ENCODE measurements at regions not wholly inside any gene's neighbourhood (a gene's known extent, or its start where the extent isn't known, plus 50 kb on each side); places are given as distances from the start of the nearest gene placed in this dataset.

DNA sequence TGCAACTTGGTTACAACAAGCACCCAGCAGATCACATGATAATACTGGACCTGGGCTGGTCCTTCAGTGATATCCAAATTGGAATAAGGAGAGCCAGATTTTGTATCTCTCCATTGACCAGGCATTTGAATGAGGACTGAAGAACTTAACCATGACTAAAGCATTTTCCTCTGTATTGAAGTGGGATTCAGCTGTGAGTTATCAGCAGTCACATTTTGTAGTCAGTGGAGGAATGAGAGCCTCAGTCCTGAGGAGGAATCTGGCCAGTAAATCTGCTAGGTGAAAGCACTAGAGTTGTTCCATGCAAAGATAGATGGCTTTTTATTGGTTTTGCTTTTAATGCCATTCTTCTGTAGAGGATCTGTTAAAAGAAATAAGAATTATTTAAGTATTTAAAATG lies 1506.0 kb downstream of the PCDH7 start:
- intact Hi-C loops (cut with DNase I) = no loop called here
- H3K27ac ChIP-seq = no peak overlapping the region
- no peaks in the 10 kb centered on the region for H3K27me3 ChIP-seq
- H3K36me3 ChIP-seq = no peaks in the 10 kb centered on the region
- no peak for DNase-seq
- no peak overlapping the region for H3K4me3 ChIP-seq
- no peak for ATAC-seq
- TF ChIP-seq, protein P1, sequence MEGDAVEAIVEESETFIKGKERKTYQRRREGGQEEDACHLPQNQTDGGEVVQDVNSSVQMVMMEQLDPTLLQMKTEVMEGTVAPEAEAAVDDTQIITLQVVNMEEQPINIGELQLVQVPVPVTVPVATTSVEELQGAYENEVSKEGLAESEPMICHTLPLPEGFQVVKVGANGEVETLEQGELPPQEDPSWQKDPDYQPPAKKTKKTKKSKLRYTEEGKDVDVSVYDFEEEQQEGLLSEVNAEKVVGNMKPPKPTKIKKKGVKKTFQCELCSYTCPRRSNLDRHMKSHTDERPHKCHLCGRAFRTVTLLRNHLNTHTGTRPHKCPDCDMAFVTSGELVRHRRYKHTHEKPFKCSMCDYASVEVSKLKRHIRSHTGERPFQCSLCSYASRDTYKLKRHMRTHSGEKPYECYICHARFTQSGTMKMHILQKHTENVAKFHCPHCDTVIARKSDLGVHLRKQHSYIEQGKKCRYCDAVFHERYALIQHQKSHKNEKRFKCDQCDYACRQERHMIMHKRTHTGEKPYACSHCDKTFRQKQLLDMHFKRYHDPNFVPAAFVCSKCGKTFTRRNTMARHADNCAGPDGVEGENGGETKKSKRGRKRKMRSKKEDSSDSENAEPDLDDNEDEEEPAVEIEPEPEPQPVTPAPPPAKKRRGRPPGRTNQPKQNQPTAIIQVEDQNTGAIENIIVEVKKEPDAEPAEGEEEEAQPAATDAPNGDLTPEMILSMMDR (IDR thresholded peaks at IDR 0.05) = no peak
- peaks cover 0 to 18% (median 0%) of the 10 kb centered on the region in 11 donors for H3K9me3 ChIP-seq
- H3K4me1 ChIP-seq = no peaks in the 10 kb centered on the region

DNA sequence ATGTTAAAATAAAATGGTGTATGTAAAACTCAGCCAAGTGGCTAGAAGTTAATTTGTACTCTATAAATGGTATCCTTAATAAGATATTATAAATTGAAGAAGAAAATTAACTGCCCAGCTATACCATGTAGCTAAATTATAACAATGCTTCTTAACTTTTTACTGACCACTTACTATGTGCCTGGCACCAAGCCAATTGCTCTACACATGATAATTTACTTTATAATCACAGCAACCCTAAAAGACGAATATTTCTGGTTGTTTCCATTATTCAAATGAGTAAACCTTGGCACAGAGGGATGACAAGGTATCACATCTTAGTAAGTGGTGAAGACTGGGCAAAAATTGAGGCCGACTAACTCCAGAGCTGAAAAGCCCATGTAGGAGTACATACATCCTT lies 1506.6 kb downstream of the PCDH7 start:
- H3K4me1 ChIP-seq = no peaks in the 10 kb centered on the region
- H3K4me3 ChIP-seq = no peak overlapping the region
- TF ChIP-seq, protein P1 (IDR thresholded peaks at IDR 0.05) = no peak
- ATAC-seq (no peak), DNase-seq (no peak)
- no peaks in the 10 kb centered on the region for H3K36me3 ChIP-seq
- WGBS, 2 donors = 74 to 79% methylated on average over 2 of the region's 2 CpGs
- intact Hi-C loops (cut with DNase I) = no loop called here
- H3K9me3 ChIP-seq = peaks cover 0 to 18% (median 0%) of the 10 kb centered on the region in 11 donors
- no peaks in the 10 kb centered on the region for H3K27me3 ChIP-seq
- no peak overlapping the region for H3K27ac ChIP-seq

DNA sequence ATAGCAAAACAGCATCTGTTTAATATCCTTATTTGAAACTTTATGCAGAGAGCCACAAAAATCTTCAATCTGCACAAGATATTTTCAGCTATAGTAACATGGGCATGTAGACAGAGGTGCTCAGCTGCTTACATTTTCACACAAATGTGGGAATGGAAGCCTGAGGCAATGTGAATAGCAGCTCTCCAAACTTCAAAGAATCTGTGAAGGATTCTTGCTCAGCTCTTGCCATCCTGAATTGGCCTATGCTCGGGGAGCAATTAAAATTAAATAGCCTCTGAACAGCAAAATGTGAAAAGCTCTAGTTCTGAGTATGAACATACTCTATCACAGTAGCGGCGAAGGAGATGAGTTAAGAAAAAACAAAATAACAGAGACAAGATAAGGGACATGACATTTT lies 1523.8 kb downstream of the PCDH7 start:
- 60 to 74% methylated on average over 3 of the region's 3 CpGs for WGBS, 2 donors
- TF ChIP-seq, protein P1 (IDR thresholded peaks at IDR 0.05) = no peak
- no peak for DNase-seq
- peaks cover 0 to 3% (median 0%) of the 10 kb centered on the region in 11 donors for H3K9me3 ChIP-seq
- ATAC-seq = no peak
- no peaks in the 10 kb centered on the region for H3K27me3 ChIP-seq
- intact Hi-C loops (cut with DNase I) = no loop called here
- no peak overlapping the region for H3K4me3 ChIP-seq
- no peak overlapping the region for H3K27ac ChIP-seq
- H3K4me1 ChIP-seq = no peaks in the 10 kb centered on the region
- no peaks in the 10 kb centered on the region for H3K36me3 ChIP-seq

DNA sequence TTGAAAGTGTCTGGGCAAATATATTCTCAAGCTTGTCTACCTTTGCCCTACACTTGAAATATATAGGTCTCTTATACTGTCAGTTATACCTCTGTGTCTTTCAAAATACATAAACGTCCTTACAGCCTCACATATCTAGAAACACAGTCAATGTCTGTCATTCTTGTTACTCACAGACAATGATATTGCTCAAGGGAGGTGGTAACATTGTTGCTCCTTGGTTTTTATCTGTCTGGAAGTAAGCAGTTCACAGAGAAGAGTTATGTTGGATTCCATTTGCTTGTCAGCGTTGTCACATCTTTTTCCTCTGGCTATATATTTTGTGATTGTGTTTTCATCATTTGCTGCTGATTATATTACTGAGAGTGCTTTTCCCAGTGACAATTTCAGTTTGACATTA lies 1528.9 kb downstream of the PCDH7 start:
- DNase-seq (no peak), ATAC-seq (no peak)
- H3K27ac ChIP-seq = no peak overlapping the region
- TF ChIP-seq, protein P1 (IDR thresholded peaks at IDR 0.05) = no peak
- H3K9me3 ChIP-seq = no peaks in the 10 kb centered on the region
- WGBS, 2 donors = 38 to 41% methylated on average over 2 of the region's 2 CpGs
- intact Hi-C loops (cut with DNase I) = no loop called here
- no peaks in the 10 kb centered on the region for H3K27me3 ChIP-seq
- H3K4me3 ChIP-seq = no peak overlapping the region
- no peaks in the 10 kb centered on the region for H3K36me3 ChIP-seq
- no peaks in the 10 kb centered on the region for H3K4me1 ChIP-seq

DNA sequence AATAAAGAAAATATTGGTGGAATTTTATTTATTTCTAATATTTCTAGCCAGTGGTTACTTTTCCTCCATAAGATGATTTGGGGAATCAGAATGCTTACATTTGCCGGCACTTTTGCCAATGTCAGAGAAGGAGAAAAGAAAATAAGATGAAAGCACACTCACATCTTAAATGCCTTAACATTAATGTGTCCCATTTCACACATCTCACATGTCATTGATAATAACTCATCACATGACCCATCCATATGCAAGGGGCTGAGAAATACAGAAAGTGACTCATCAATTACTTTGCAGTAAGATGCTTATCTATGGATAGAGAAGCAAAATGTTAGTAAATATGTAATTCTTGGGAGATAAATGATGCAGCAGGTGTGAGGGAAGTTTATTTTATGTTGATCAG lies 1531.0 kb downstream of the PCDH7 start:
- H3K9me3 ChIP-seq = no peaks in the 10 kb centered on the region
- WGBS, 2 donors = 94 to 95% methylated on average over 1 of the region's 1 CpG
- no peak overlapping the region for H3K4me3 ChIP-seq
- no peaks in the 10 kb centered on the region for H3K4me1 ChIP-seq
- H3K27me3 ChIP-seq = no peaks in the 10 kb centered on the region
- DNase-seq (no peak), ATAC-seq (no peak)
- H3K36me3 ChIP-seq = no peaks in the 10 kb centered on the region
- H3K27ac ChIP-seq = no peak overlapping the region
- intact Hi-C loops (cut with DNase I) = no loop called here
- TF ChIP-seq, protein P1 (IDR thresholded peaks at IDR 0.05) = no peak
